ENCODE measurements at regions not wholly inside any gene's neighbourhood (a gene's known extent, or its start where the extent isn't known, plus 50 kb on each side); places are given as distances from the start of the nearest gene placed in this dataset.

GRCh38 chr10:83075016-83075814, 1064.1 kb upstream of the GHITM start:
- Histone ChIP-seq H3K27ac (no peak overlapping the region), H3K4me1 (no peaks in the 10 kb centered on the region), H3K36me3 (no peaks in the 10 kb centered on the region), H3K4me3 (no peak overlapping the region), H3K9me3 (no peaks in the 10 kb centered on the region), H3K27me3 (no peaks in the 10 kb centered on the region)
- TF ChIP-seq CTCF (IDR thresholded peaks at IDR 0.05) = no peak
- intact Hi-C loops (cut with DNase I) = no loop called here
- no peak for DNase-seq (ENCODE audit: low spot score in 2 of 2)

- no peaks in the 10 kb centered on the region for H3K9me3 ChIP-seq
- no peaks in the 10 kb centered on the region for H3K4me1 ChIP-seq
- H3K36me3 ChIP-seq = no peaks in the 10 kb centered on the region
- intact Hi-C loops (cut with DNase I) = no loop called here
- H3K4me3 ChIP-seq = no peak overlapping the region
- H3K27me3 ChIP-seq = no peaks in the 10 kb centered on the region
- DNase-seq (ENCODE audit: low spot score in 2 of 2) = no peak
- H3K27ac ChIP-seq = no peak overlapping the region
- TF ChIP-seq CTCF (IDR thresholded peaks at IDR 0.05) = no peak
These were observed 1063.4 kb upstream of the GHITM start for GRCh38 chr10:83075815-83076355.

- no peaks in the 10 kb centered on the region for H3K4me1 ChIP-seq
- no peak for TF ChIP-seq CTCF (IDR thresholded peaks at IDR 0.05)
These were observed 1062.9 kb upstream of the GHITM start for GRCh38 chr10:83076443-83076842.

GRCh38 chr10:83078160-83078559, 1061.1 kb upstream of the GHITM start:
- DNase-seq (ENCODE audit: low spot score in 2 of 2) = no peak
- Histone ChIP-seq H3K36me3 (no peaks in the 10 kb centered on the region), H3K27me3 (no peaks in the 10 kb centered on the region), H3K4me3 (no peak overlapping the region), H3K9me3 (no peaks in the 10 kb centered on the region), H3K27ac (no peak overlapping the region), H3K4me1 (no peaks in the 10 kb centered on the region)
- TF ChIP-seq CTCF (IDR thresholded peaks at IDR 0.05) = no peak
- intact Hi-C loops (cut with DNase I) = no loop called here

More at GRCh38 chr10:83076443-83076842, 1062.9 kb upstream of the GHITM start:
- DNase-seq (ENCODE audit: low spot score in 2 of 2) = no peak
- no peak overlapping the region for H3K4me3 ChIP-seq
- H3K9me3 ChIP-seq = no peaks in the 10 kb centered on the region
- no peaks in the 10 kb centered on the region for H3K27me3 ChIP-seq
- H3K36me3 ChIP-seq = no peaks in the 10 kb centered on the region
- H3K27ac ChIP-seq = no peak overlapping the region
- intact Hi-C loops (cut with DNase I) = no loop called here

- no peaks in the 10 kb centered on the region for H3K27me3 ChIP-seq
- no peaks in the 10 kb centered on the region for H3K36me3 ChIP-seq
- no peak for DNase-seq (ENCODE audit: low spot score in 2 of 2)
- H3K4me3 ChIP-seq = no peak overlapping the region
- no peaks in the 10 kb centered on the region for H3K9me3 ChIP-seq
- no peak overlapping the region for H3K27ac ChIP-seq
- no peaks in the 10 kb centered on the region for H3K4me1 ChIP-seq
- intact Hi-C loops (cut with DNase I) = no loop called here
- TF ChIP-seq CTCF (IDR thresholded peaks at IDR 0.05) = no peak
These were observed 1060.7 kb upstream of the GHITM start for GRCh38 chr10:83078645-83079044.

Data from ascending aorta (tissue), 2 donors.